GM19455 (cell line): ENCODE measurements at regions not wholly inside any gene's neighbourhood (a gene's known extent, or its start where the extent isn't known, plus 50 kb on each side); places are given as distances from the start of the nearest gene placed in this dataset.
"Not testable (repeated sequence)": the region's sequence is repeated elsewhere in the genome, so short reads cannot be mapped to it uniquely, and the experiment has no call there.

Experiments used
- ATAC-seq: cut with Tn5 transposase; IDR thresholded peaks from one replicate; pipeline ENCODE4 v1.9.1; 2021; ENCODE audit not compliant: unreplicated experiment

- no peak for ATAC-seq
Observed at GRCh38 chr1:80607064-80607463, 1193.7 kb upstream of the ADGRL2 start.

- ATAC-seq = no peak
Observed at GRCh38 chr1:80594013-80594412, 1206.7 kb upstream of the ADGRL2 start.

- no peak for ATAC-seq
Observed at GRCh38 chr1:80593197-80593596, 1207.5 kb upstream of the ADGRL2 start.

DNA sequence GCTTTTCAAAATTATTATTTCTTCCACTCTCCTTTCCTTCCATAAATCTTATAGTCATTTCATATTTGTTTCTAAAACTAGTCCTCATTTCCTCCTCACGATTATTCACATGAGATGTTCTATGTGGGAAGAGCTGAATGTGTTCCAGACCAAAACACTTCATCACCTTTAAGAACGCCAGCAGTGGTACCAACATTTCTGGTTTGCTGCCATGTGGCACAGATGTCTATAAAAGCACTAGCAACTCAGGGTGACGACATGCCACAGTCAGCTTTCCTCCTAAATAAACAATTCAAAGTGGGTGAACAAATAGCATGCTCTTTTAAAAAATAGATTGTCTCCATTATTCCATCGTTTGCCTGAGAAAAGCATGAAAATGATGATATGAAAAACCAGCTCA, 1217.8 kb upstream of the ADGRL2 start:
- no peak for ATAC-seq

DNA sequence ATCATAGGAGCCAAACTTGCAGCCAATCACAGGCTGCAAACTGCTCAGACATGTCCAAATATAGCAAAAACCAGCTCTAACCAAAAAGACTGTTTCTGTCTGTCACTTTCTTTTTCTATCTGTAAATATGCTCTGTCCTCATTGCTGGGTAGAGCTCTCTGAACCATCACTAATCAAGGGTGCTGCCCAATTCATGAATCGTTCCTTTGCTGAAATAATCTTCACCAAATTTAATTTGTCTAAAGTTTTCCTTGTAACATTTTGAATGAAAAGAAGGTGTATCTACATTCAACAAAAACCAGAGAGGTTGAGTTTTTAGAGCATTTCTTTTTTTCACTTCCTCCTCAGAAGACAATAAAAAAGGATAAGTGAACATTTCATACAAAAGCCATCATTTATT, 1221.7 kb upstream of the ADGRL2 start:
- no peak for ATAC-seq

DNA sequence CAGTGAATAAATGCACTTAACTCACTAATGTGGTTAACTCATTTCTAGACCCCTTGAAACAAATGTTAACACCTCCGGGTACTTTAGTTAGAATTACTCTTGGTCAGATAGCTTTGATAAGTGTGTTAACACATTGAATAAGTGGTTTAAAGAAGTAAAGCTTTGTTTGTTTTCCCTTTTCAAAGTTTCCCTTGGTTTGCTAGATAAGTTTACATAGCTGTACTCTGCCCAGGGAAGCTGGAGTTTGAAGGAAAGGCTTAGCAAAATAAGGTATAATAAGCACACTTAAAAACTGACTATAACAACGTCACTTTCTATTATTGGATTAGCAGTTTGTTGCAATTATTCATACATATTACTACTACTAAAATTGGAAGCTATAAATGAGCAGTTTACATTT, 1233.9 kb upstream of the ADGRL2 start:
- ATAC-seq = no peak

DNA sequence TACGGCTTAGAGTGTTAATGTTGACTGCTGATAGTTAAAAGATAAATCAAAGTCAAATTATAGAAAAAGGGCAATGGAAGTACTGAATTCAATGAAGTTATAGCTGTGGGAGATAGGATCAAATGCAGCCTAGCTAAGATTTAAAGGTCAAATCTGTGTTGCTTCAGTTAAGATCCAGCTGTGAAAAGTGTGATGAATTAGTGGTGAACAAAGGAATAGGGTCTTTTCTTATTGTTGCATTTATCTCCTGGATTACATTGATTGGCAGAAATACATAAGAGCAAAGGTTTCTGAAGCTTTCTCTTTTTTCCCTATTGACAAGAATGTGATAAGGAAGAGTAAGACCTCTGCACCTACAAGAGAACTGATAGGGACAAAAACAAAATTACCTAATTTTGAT, 1234.6 kb upstream of the ADGRL2 start:
- no peak for ATAC-seq

DNA sequence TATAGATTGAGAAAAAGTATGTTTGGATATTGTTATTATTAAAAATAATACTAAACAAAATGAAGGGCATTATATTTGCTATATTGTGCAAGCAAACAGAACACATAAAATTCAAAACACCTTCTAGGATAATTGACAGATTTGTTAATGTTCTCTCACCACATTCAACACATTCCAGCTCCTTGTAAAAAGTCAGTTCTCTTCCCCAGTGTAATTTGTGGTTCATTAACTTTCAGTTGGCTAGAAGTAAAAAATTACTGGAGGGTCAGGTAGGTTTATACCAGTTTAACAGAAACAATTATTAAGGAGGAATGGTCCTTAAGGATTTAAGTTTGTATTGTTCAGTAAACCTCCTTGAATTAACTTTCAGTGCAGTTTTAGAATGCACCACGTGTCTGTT, 1235.3 kb upstream of the ADGRL2 start:
- ATAC-seq = no peak

DNA sequence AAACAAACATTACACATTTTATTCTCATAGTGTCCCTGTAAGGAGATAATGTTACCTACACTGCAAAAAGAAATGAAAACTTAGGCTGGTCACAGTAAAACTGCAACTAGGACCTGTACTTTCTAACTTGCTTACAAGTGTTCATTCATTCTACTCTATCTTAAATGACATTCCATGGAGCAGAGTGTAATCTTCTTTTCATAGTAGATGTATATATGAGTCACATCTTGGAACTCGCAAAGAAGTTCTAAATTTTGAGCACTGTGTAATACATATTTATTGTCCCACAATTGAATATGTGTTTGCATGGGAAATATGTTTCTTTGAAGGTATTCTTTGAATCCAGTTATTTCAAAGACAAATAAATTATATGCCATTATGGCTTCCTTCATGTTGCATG, 1258.5 kb upstream of the ADGRL2 start:
- ATAC-seq = no peak

DNA sequence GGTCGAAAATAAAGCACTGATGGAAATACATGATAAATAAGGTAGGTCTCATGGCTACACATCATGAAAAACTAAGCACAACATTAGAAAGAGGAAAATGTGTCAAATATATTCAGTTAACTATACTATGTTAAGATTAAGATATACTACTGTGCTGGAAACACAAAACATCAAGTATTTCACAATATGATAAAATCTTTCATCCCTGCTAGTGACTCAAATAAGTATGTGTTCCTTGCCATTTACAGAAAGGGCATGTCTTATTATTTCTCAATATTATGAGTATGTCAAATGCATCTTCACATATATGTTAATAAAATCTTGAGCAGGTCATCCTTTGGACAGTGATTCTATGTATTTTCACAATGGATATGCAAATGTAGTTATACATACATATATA, 1260.1 kb upstream of the ADGRL2 start:
- no peak for ATAC-seq

DNA sequence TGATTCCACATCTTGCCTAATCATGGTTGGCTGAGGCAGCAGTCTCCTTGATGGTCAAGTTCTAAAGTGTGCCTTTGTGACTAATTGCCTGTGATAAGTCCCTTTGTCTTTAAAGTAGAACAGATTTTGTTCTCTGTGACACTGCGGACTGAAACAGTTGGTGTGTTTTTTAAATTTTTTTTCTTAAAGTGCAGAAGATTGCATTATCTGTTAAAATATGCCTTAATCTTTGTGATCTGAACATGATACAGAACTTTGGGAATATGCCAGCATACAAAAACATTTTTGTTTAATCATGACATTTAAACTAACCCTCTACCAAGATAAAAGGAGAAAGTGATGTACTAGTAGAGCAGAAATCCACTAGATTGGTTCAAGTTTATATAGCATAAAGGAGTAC, 1260.6 kb upstream of the ADGRL2 start:
- ATAC-seq = no peak

GRCh38 chr1:80539298-80539697, 1261.4 kb upstream of the ADGRL2 start:
- not testable (repeated sequence) for ATAC-seq

GRCh38 chr1:80536461-80536860, 1264.3 kb upstream of the ADGRL2 start:
- no peak for ATAC-seq

DNA sequence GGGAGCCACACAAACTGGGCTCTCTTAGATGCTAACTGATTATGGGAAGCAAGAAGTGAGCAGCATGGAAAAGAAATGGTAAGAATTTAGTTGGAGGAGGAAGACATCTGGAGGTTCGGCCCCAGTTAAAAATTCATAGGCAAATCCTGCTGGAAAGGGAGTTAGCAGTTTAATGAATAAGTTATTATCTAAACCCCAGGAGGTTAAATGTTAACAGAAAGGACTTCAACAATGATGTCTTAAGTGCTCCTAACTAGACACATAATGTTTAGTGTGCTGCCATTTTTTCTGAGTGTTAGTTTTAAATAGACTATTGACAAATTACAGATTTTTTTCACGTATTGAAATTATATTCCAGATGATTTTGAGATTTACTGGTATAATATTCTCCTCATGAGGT, 1265.3 kb upstream of the ADGRL2 start:
- no peak for ATAC-seq

DNA sequence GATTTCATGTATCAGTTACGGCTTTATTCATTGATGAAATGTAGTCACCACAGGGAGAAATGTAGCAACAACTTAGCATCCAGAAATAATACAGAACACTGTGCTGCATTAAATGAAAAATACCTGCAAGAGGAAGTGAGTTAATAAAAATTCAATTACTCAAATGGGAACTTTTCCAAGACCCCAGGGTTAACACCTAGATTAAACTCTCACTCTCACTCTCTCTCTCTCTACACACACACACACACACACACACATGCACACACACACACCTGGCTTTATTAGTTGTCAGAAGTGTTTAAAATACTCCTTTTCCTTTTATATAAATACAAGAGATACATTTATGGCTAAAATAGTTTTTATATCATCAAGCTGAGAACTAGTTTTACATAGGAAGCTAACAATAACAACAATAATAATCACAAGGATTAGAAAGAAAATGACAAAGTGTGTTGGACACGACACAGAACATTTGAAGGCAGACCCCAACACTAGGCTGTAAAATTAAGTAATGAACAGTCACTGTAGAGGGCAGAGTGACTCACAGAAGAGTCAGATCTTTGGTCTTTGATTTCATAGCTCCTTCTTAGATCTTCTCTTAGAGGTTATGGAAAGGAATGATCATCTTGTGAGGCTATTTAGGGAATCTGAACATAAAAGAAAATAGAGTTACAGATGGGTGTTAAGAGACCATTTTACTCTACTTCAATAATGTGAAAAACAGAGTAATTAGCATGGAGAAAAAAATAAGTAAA, 1266.0 kb upstream of the ADGRL2 start:
- ATAC-seq = no peak

DNA sequence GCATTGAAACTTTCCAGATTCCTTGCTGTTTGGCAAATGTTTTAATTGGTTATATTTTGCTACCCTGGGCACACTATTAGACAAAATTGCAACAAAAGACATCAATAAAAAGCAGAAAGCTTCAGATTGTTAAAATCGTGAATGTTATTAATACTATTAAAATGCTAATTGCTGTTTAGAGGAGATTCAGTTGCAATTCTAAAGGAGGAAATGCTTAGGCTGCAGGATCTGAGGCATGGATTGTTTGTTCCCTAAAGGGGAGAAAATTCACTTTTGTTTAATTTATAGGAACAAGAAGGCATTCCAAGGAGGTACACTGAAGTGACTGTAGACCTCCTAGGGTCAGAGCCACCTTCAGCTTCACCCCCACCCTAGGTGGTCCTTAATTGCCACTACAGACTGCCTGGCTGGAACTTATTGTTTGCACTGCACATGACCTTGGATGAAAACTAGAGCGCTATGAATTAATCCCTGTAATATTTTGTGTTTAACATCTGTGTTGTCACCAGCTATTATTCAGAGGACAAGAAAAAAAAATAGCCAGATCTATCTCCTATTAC, 1266.9 kb upstream of the ADGRL2 start:
- ATAC-seq = no peak

- no peak for ATAC-seq
Observed at GRCh38 chr1:80533093-80533492, 1267.6 kb upstream of the ADGRL2 start.

- no peak for ATAC-seq
Observed at GRCh38 chr1:80531182-80531581, 1269.6 kb upstream of the ADGRL2 start.

GRCh38 chr1:80529546-80529945, 1271.2 kb upstream of the ADGRL2 start:
- ATAC-seq = no peak

DNA sequence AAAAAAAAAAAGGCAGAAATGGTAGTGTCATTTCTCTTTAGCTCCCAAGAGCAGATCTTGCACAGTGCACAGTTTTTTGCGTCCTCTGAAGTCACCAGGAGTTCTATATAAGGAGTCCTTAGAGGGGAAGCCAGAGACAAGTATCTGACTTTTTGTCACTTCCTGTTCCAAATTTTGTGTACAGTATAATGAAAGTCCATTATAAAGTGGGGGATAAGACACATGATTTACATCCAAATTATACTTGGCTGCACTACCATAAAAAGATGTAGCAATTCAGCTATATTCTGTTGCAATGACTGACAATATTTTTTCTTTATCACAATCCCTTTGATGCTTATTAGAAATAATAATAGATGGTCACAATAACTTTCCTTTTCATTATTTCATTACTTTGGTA, 1276.9 kb upstream of the ADGRL2 start:
- no peak for ATAC-seq

- ATAC-seq = not testable (repeated sequence)
Observed at GRCh38 chr1:80523071-80523470, 1277.7 kb upstream of the ADGRL2 start.

- no peak for ATAC-seq
Observed at GRCh38 chr1:80520949-80521348, 1279.8 kb upstream of the ADGRL2 start.

DNA sequence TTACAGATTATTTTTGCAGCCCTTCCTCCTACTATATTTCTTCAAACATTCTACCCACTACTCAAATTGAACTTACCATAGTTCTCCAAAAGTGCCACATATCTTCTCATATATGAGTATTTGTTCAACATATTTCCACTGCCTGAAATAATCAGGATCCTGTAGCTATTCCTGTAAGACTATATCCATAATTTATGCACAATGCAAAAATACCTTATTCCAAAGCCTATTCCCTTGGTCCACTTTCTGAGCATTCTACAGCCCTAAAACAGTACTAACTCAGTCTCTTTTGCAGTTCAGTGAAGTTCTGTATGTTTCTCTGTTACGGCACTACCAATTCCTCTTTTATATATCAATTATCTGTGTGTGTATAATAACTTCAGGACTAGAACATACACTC, 1283.7 kb upstream of the ADGRL2 start:
- ATAC-seq = no peak
